ENCODE measurements at regions not wholly inside any gene's neighbourhood (a gene's known extent, or its start where the extent isn't known, plus 50 kb on each side); places are given as distances from the start of the nearest gene placed in this dataset.

DNA sequence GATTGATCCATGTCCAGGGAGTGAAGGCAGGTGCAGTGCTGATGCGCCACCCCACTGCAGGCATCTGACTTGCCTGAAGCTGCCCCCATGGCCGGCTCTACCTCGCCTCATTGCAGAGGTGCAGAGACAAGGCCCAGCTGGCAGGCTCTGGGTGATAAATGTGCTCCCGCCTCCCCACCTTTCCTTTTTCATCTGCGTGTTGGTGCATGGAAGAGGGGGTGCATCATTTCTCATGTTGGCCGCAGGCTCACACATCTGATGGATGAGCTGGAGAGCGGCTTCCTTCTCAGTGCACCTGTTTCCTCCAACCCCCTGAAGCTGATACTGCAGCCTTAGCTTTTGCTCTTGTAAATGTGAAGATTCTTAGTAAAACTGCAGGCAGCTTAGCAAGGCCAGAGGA lies 306.0 kb upstream of the KAZN start:
- in situ Hi-C loops (cut with MboI; ENCODE audit: low sequenced_read_pairs), result no loop called here

DNA sequence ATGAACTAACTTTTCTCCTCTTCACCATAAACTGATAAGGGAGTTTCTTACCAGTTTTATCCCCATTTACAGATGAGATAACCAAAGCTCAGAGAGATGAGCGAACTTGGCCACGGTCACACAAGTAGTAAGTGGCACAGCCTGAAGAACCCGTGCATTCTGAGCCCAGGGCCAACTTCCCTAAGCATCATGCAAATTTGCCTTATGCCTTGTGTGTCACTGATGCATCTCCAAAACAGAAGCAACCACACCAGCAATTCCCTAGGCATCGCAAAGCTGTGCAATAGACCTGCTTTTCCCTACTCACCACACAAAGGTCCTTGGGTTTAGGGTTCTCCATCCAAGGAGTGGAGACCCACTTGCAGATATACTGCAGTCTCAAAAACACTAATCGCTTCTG lies 304.5 kb upstream of the KAZN start:
- in situ Hi-C loops (cut with MboI; ENCODE audit: low sequenced_read_pairs), result no loop called here

DNA sequence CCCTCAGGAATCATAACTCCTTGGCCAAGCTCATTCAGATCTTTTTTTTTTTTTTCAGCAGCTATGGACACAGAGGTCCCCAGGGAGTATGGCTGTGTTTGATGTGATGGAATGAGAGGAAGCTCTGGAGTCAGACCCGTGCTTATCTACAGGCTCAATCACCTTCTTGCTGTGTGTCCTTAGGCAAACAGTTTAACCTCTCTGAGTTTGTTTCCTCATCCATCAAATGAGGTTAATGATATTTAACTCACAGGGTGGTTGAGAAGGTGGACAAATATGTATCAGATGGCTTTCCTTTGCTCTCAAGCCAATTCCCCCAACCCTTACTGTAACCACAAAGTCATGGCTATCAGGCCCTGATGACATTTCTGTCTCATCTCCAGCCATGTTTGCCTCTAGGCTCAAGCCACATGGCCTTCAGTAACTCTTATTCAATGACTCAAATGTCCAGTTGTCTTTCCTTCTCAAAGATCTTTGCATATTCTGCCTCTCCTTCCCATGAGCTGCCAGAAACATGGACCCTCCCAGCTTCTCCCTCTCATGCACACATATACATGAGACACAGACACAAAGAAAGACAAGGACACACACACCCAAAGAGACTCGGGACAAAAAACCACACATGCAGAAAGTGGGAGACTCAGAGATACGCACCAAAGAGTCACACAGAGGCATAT lies 303.5 kb upstream of the KAZN start:
- in situ Hi-C loops (cut with MboI; ENCODE audit: low sequenced_read_pairs), result no loop called here

DNA sequence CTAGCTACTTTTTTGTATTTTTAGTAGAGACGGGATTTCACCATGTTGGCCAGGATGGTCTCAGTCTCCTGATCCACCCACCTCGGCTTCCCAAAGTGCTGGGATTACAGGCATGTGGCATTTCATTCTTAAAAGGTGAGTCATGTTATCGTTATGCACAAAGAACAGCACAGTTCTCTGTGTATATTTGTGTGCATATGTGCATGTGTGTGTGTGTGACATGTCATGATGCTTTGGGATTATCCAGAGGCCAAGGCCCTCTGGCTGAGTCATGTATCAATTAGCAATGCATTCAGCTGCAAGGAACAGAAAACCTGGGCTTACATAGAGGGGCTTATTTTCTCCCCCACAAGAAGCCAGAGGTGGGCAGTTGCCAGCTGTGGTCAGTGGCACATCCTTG lies 301.7 kb upstream of the KAZN start:
- in situ Hi-C loops (cut with MboI; ENCODE audit: low sequenced_read_pairs), result no loop called here

DNA sequence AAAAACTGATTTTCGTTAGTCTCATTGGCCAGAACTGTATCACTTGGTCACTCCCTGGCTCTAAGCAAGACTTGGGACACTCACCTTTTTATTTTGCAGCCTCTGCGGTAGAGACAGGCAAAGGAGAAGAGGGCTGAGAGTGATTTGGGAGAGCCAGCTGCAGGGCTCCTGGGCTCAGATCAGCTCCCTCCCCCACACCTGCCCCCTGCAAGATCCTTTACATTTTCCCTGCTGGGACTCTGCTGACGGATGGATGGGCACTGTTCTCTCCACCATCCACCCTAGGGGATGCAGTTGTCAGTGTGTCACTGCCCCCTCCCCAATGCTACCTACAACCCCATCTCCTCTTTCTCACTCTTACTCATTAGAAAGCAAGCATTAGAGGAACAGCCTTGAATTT lies 301.1 kb upstream of the KAZN start:
- in situ Hi-C loops (cut with MboI; ENCODE audit: low sequenced_read_pairs), result no loop called here

DNA sequence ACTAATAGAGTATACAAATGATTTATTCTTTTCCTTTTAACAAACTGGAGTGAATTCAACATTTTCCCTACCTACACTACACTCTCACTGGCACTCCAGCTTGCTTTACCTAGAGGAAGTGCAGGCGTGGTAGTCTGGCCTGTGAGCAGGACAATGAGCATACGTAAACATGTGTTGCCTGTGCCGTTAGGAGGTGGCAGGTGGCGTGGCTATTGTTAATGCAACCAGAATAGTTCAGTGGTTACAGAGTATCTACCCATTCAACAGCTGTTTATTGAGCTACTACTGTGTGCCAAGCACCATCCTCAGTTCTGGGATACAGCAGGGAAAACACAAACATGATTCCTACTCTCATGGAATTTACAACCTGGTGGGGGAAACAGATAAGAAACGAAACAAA lies 299.7 kb upstream of the KAZN start:
- in situ Hi-C loops (cut with MboI; ENCODE audit: low sequenced_read_pairs), result no loop called here

DNA sequence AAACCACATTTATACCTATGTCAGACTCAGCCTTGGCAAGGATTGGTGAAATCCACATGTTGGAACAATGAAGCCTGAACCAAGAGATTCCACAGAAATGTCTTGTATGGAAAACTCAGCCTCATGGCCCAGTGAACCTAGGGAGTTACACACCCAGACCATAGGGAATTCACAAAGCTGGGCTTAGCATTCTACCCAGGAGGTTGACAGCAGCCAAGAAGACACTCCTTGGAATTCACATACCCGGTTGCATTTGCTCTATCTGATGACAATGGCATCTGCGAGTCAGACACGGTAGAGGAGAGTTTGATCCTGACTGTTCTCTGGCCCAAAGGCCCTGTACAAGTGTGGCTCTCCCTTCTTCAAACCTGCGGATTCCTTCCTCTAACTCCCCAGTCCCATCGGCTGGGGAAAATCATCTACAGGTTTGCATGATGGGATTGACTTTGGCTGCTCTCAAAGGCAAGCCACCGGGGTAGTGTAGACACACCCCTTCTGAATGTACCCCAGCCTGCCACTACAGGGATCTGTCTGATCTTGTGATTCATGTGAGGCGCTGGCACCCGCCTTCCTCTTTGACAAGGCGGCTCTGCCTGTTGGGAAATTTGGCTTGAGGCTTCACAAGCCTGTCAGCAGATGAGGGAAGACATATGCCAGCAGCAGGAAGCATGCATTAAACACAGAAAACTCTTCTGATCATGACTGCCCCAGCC lies 297.3 kb upstream of the KAZN start:
- in situ Hi-C loops (cut with MboI; ENCODE audit: low sequenced_read_pairs), result no loop called here

DNA sequence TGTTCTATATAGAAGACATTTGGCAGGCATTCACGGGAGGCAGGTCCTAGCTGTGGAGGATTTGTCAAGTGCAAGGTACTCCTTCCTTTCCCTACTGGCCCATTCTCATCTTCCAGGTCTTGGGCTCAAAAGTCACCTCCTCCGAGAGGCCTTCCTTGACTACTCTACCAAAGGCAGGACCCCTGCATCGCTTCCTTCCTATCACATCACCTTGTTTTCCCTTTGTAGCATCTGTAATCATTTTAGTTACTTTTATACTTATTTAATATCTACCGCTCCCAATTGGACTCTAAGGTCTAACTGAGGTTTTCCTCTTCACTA lies 296.8 kb upstream of the KAZN start:
- in situ Hi-C loops (cut with MboI; ENCODE audit: low sequenced_read_pairs), result no loop called here

DNA sequence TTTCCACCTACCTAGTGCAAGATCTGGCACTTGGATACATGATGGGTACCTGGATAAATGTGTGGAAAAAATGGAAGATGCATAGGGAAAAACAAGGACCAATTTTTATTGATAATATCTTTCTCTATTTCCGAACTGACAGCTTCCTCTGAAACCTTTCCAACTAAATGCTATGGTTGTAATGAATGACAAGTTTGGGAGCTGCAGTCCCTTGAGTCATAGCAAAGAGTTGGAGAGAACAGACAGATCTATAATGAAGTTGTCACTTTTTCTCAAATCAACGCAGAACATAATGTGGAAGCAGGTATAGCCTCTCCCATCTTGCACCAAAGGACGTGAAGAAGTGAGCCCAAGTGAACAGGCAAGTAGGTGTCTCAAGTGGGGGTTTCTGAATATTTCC lies 296.5 kb upstream of the KAZN start:
- in situ Hi-C loops (cut with MboI; ENCODE audit: low sequenced_read_pairs), result no loop called here

DNA sequence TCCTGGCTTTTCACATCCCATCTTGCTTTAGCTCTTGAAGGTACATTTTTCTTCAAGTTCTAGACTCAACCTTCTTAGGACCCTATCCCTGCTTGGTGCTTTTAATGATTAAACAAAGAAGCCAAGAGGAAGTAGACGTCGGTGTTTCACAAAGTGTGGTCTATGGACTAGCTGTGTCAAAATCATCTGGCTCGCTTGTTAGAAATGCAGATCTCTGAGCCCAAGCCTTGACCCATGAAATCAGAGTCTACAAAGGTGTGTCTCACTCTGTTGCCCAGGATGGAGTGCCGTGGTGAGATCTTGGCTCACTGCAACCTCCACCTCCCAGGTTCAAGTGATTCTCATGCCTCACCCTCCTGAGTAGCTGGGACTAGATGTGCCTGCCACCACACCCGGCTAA lies 295.5 kb upstream of the KAZN start:
- in situ Hi-C loops (cut with MboI; ENCODE audit: low sequenced_read_pairs), result no loop called here

DNA sequence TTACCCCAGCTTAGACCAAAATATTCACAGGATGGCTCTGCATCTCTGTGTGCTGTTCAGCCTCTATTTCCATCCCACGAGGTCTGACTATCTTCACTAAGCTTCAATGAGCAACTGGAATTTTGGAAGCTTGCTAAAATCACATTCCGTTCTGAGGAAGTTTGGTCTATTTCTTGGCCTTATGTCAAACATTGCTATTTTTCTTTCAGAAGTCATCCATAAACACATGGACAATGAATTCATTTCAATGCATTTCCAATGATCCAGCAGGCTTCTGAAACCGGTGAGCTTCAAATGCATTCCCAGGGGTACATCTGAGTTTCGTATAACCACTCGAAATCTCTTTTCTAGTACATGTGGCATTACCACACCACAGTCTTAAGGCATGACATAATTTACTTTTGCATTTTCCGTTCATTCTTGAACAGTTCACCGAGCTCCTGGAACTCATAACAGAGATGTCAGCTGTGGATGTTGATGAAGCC lies 294.1 kb upstream of the KAZN start:
- in situ Hi-C loops (cut with MboI; ENCODE audit: low sequenced_read_pairs), result no loop called here

DNA sequence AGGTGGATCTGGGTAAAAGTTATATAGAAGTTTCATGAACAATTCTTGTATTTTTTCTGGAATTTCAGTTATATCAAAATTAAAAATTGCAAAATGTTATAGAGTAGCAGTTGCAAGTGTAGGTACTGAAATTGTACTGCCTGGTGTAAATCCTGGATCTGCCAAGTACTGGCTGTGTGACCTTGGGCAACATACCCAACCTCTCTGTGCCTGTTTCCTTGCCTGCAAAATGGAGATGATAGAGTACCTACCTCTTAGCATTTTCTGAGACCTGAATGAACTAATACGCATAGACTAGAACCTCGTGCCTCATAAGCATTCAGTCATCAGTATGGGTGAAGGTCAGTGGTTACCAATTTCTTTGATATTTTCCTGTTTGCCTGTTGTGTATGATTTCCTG lies 290.0 kb upstream of the KAZN start:
- in situ Hi-C loops (cut with MboI; ENCODE audit: low sequenced_read_pairs), result no loop called here

DNA sequence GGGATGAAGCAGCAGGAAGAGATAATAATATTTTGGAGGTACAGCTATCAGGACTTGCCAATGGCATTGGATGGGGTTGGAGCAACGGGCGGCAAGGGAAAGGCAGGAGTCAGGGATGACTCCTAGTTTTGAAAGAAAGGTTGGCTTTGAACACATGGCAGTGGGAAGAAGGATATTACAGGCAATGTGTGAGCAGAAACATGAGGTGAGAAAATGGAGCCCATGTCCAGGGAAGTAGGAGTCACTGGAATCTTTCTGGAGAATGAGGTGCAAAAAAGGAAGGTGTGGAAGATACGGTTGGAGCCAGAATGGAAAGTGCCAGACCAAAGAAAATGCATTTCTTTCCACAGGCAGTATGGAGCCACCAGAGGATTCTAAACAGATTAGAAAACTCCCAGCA lies 288.5 kb upstream of the KAZN start:
- in situ Hi-C loops (cut with MboI; ENCODE audit: low sequenced_read_pairs), result no loop called here

DNA sequence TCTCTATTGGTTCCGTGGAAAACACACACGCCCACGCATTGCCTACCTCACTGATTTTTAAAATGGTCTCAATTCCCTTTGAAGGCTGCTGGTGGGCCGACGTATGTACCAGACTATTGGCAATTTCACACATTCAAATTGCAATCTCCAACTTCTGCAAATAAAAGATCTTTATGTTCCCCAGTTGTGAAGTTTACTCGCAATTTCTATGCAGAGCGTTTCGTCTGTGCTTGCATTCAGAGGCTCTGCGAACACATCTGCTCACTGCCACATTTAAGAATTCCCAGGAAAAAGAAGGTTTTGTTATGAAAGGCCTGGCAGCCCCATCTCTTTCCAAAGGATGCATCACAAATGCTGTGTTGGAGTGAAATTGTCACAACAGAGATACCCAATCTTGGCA lies 288.0 kb upstream of the KAZN start:
- in situ Hi-C loops (cut with MboI; ENCODE audit: low sequenced_read_pairs), result no loop called here

DNA sequence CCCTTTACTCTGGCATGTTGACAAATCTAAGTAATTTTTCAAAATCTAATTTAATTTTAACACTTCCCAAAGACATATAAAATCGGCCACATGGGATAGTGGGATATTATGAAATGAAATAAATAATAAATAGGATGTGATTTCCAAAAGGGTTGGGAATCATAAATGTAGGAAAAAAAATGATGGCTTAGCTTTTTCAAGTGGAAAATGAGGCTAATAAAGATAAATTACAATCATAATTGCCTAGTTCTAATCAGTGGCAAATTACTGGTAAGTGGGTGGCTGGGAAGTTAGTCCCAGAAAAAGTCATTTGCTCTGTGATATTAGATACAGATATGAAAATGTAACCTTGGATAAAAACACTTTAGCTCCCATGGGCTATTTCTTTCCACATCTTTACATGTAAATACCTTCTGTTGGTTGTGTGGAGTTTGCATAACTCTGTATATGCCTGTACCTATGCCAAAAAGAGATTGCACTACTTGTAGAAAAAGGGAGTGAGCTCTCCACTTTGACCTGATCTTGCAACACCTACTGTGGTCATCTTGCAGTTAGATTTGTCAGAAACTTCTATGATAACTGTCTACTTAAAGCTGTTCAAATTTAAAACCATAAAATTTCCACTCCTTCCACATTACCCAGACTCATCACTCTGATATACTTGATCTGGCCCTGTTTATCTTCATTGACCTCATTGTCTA lies 284.6 kb upstream of the KAZN start:
- in situ Hi-C loops (cut with MboI; ENCODE audit: low sequenced_read_pairs), result no loop called here

DNA sequence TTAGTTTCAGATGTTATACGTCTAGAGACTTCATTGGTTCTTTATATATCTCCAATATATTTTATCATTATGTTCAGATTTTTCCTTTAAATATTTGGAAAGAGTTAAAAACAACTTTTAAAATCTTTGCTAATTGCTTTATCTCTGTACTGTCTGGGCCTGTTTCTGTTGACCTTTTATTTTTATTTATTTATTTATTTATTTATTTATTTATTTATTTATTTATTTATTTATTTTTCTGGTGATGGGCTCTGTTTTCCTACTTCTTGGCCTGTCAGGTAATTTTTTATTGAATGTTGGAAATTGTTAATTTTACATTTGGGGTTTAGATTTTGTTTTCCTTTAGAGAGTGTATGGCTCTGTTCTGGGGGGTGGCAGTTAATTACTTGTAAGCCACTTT lies 279.7 kb upstream of the KAZN start:
- in situ Hi-C loops (cut with MboI; ENCODE audit: low sequenced_read_pairs), result no loop called here

DNA sequence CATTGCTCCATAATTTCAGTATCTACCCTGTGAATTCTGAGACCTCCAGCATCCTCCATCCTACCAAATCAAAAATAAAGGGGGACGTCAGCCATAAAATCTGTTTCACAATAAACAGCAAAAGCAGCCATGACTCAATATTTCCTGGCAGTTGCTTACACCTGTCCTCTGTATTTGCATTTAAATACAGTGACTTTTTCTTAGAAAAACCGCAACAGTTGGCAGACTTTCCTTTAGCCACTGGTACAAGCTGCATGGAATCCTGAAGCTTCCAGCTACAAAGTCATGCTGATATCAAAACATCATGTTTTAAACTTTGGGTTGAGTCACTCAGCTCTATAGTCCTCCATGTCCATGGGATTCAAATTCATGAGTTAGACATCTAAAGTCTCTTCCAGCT lies 278.0 kb upstream of the KAZN start:
- in situ Hi-C loops (cut with MboI; ENCODE audit: low sequenced_read_pairs), result no loop called here

DNA sequence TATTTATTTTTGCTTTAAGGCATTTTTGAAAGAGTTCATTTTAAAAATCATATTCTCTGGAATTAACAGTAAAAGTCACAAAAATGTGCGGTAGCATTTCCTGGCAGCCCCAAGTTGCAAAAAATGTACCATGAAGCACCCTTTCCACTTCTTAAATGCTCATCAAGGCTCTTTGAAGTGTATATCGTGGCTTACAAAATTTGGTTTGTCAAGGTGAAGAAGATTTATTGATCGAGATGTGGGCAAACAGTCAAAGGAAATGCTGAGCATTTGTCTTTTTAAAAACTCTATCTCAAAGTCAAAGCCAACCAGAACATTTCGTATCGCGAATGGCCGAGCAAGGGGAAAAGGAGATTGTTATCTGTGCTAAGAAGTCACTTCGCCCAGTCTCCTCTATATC lies 277.5 kb upstream of the KAZN start:
- in situ Hi-C loops (cut with MboI; ENCODE audit: low sequenced_read_pairs), result no loop called here

DNA sequence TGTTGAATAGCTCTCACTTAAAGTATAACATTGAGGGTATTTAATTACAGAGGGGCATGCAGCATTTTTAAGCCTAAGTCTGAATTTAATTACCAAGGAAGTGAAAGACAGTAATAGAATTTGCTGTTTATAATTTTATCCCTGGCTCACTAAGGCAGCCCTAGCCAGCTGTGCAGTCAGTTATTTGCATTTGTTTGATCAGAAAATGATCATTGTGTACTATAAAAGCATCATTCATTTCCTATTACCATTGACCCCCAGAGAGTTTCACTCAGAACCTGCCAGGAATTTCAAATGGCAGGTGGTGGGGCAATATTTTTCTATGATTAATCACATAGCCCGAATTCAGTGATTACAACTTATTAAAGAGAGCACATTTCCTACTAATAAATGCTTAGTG lies 277.1 kb upstream of the KAZN start:
- in situ Hi-C loops (cut with MboI; ENCODE audit: low sequenced_read_pairs), result no loop called here

DNA sequence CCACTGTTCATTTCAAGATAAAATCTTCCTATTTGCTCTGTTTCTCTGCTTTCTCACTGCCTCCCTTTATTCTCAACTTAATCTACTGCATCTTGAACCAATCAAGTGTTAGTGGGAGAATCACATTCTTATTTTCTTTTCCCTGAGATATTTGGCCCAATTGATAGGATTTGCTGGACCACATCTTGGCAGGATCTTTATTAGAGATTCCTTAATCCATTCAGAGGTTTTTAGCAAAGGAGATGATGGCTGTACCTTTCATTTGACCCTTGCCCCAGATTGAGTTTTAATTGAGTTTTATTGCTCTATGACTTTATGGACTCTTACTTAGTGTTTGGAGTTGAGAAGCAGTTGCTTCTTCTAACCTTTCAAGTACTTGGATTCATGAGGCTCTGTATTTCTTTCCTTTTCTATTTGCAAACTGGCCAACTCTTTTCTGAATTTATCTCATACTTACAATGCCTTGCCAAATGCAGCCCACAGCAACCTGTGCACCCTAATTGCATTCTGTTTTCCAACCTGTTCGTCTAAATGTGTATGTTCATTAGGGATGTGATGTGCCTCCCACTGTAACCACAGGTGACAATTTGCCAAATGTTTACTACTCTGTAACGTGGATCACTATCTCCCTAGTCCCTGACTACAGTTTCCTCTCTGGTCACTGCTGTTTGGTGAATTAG lies 274.8 kb upstream of the KAZN start:
- in situ Hi-C loops (cut with MboI; ENCODE audit: low sequenced_read_pairs), result no loop called here

DNA sequence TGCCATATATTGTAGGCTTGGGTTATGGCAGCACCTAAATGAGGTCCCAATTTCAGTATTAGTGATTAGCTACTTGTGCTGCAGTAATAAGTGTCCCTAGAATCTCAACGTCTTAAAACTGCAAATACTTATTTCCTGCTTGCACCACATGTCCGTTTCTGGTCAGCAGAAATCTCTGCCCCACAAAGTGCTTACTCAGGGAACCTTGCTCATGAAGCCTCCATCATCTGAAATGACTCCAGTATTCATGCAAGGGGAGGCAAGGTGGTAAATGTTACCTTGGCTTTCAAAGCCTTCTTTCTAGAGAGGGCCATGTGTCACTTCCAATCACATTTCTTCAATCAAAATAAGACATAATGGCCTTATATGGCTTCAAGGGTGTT lies 274.2 kb upstream of the KAZN start:
- in situ Hi-C loops (cut with MboI; ENCODE audit: low sequenced_read_pairs), result no loop called here

DNA sequence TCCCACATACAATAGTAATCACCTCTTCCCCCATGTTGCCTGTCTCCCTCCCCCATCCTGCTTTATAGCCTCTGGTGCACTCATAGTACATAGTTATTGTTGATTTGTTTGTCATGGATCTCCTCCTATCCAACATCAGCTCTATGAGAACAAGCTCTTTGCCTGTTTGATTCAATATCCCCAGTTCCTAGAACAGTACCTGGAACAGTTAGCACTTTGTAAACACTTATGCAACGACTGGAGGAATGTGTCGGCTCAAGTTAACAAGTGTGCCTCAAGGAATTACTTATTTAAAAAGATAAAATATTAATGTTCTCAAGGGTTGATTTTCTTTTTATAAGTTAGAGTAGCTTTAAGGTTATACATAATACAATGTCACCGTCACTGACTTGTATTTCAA lies 271.6 kb upstream of the KAZN start:
- in situ Hi-C loops (cut with MboI; ENCODE audit: low sequenced_read_pairs), result no loop called here

Measured in HL-60/S4 (cell line).